A549 (cell line): ENCODE measurements at regions not wholly inside any gene's neighbourhood (a gene's known extent, or its start where the extent isn't known, plus 50 kb on each side); places are given as distances from the start of the nearest gene placed in this dataset.
A peak's percentile ranks its signal among the peaks of the same experiment; 100 is the strongest.

Experiments
- ATAC-seq, 2 experiments: fragments of 200-7000 bp in 1 of 2; fragments of >200 bp in 1 of 2; cut with Nextera tagmentation in 1 of 2; cut with Tn5 transposase in 1 of 2; 3 replicates each; pipeline versions ENCODE4 v1.8.0 to v1.9.1; 2018 to 2020; ENCODE audit warnings: mild to moderate bottlenecking in 1 of 2, moderate library complexity in 1 of 2
- CTCF ChIA-PET: fragments of 300-600 bp; sonication (Branson Sonifier 250); formaldehyde crosslinking; extraction: SDS; loops from one replicate; lab custom pipeline; 2021; ENCODE audit warnings: antibody characterized with exemption, inconsistent platforms; lab: Yijun Ruan, JAX
- POLR2A ChIA-PET: fragments of 350-600 bp; formaldehyde crosslinking; extraction: SDS; loops from one replicate; lab custom pipeline; 2021; ENCODE audit warnings: antibody characterized with exemption, inconsistent platforms; lab: Yijun Ruan, JAX
- DNase-seq, 2 experiments: peaks; one replicate each; pipeline versions ENCODE4 v3.0.0 to v3.0.0-alpha.2; 2011 to 2016; ENCODE audit warnings: low read depth in 1 of 2, low spot score in 1 of 2
- FAIRE-seq: peaks from 2 replicates; lab custom pipeline; 2011; peaks lifted over from hg19 to GRCh38; lab: Jason Lieb, UNC
- H3K27ac ChIP-seq, 2 experiments: fragments of >200 bp; sonication (Bioruptor Twin); formaldehyde crosslinking; 3 replicates each; pipeline ENCODE4 v1.5.1; 2016 to 2017
- H3K4me1 ChIP-seq: fragments of >200 bp; sonication (Bioruptor Twin); formaldehyde crosslinking; 3 replicates; pipeline ENCODE4 v1.6.1; 2016
- H3K4me2 ChIP-seq: fragments of >200 bp; sonication (Bioruptor Twin); formaldehyde crosslinking; 3 replicates; pipeline ENCODE4 v1.6.1; 2016
- H3K4me3 ChIP-seq: fragments of >200 bp; sonication (Bioruptor Twin); formaldehyde crosslinking; 3 replicates; pipeline ENCODE4 v1.5.1; 2016
- H3K9me3 ChIP-seq: fragments of >200 bp; sonication (Bioruptor Twin); formaldehyde crosslinking; 3 replicates; pipeline ENCODE4 v1.6.1; 2016
- EHF ChIP-seq: fragments of 250-450 bp; sonication (Bioruptor Pico); IDR thresholded peaks from 2 replicates; pipeline ENCODE4 v1.5.0; 2020; ENCODE audit warnings: mild to moderate bottlenecking
- FOSL2 ChIP-seq, 2 experiments: fragments of 450-650 bp in 1 of 2; fragments of >200 bp in 1 of 2; sonication (Bioruptor Twin) in 1 of 2; formaldehyde crosslinking; IDR thresholded peaks; 2 replicates each; pipeline versions ENCODE4 v1.5.0 to v1.6.1; 2016 to 2020; ENCODE audit warnings: mild to moderate bottlenecking in 1 of 2, moderate library complexity in 1 of 2
- HOXB13 ChIP-seq: fragments of 250-450 bp; sonication (Bioruptor Pico); IDR thresholded peaks from 2 replicates; pipeline ENCODE4 v1.5.0; 2020; ENCODE audit warnings: low read depth, mild to moderate bottlenecking, moderate library complexity
- JUN ChIP-seq, 2 experiments: fragments of >200 bp; sonication (Bioruptor Twin); formaldehyde crosslinking; IDR thresholded peaks; 2 replicates in 1 of 2; 3 replicates in 1 of 2; pipeline ENCODE4 v1.6.1; 2016 to 2017
- KDM1A ChIP-seq: fragments of 200-600 bp; sonication (generic); IDR thresholded peaks from 2 replicates; pipeline ENCODE4 v1.6.1; 2016; ENCODE audit warnings: low read depth, mild to moderate bottlenecking
- PHF8 ChIP-seq: fragments of 200-600 bp; sonication (generic); IDR thresholded peaks from 2 replicates; pipeline ENCODE4 v1.6.1; 2016; ENCODE audit warnings: low read depth, mild to moderate bottlenecking, antibody characterized with exemption, moderate library complexity, borderline replicate concordance
- POLR2A ChIP-seq: IDR thresholded peaks from 2 replicates; pipeline ENCODE4 v1.6.1; 2012; ENCODE audit warnings: mild to moderate bottlenecking, low read length
- RAD21 ChIP-seq, 2 experiments: fragments of >200 bp in 1 of 2; sonication (Bioruptor Twin) in 1 of 2; formaldehyde crosslinking in 1 of 2; IDR thresholded peaks in 1 of 2; conservative IDR thresholded peaks in 1 of 2; 2 replicates in 1 of 2; 3 replicates in 1 of 2; pipeline ENCODE4 v1.6.1; 2012 to 2018; ENCODE audit warnings: inconsistent platforms in 1 of 2
- RNF2 ChIP-seq: fragments of 200-600 bp; sonication (generic); IDR thresholded peaks from 2 replicates; pipeline ENCODE4 v1.6.1; 2016; ENCODE audit warnings: low read depth, mild to moderate bottlenecking, antibody characterized with exemption, moderate library complexity, borderline replicate concordance
- SMC3 ChIP-seq: fragments of >200 bp; sonication (Bioruptor Twin); formaldehyde crosslinking; IDR thresholded peaks from 3 replicates; pipeline ENCODE4 v1.6.1; 2018; ENCODE audit warnings: inconsistent platforms
- WGBS: methylation state at CpG from one replicate; pipeline ENCODE4 v1.1.6; 2017; ENCODE audit errors: missing lambda C conversion rate; 5-methylcytosine and 5-hydroxymethylcytosine counted together
- TF ChIP-seq, protein P1 (sequence below): IDR thresholded peaks from 2 replicates; pipeline ENCODE4 v1.6.1; 2012
- TF ChIP-seq, protein P2 (sequence below): fragments of 250-450 bp; sonication (Bioruptor Pico); IDR thresholded peaks from 2 replicates; pipeline ENCODE4 v1.5.0; 2020; ENCODE audit warnings: low read depth, mild to moderate bottlenecking, moderate library complexity
- TF ChIP-seq, protein P3 (sequence below): IDR thresholded peaks from 2 replicates; pipeline ENCODE4 v1.6.1; 2012; ENCODE audit warnings: low read depth, borderline replicate concordance

DNA sequence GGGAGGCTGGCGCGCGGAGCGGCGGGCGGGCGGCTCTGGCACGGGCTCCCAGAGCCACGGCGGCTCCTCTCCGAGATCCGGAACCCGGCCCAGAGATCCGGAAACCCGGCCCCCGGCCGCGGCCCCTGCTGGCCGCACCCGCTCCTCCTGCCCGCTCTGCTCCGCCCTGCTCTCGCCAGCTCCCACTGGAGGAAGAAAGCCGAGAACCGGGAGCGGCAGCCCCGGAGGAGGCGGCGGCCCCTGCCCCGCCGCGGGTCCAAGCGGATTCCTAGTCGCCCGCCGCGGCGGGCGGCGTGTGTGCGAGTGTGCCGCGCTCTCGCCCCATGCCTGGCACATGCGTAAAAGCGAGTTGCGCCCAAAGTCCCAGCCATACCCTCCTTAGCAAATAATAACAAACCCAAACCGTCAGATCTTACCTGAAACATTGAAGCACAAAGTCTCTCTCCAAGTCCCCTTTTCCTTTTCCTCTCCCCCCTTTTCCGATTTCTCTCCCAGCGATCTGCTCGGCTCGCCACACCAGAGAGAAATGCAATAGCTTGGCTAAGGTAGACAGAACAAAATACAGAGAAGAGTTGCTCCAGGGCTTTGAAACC, 108.7 kb upstream of the KCTD1 start:
- CTCF ChIA-PET: interaction anchor here (0.8 to 1.4 kb wide), 6 partner anchors 10 to 196 kb away, joined by 3 read pairs; partner anchors contain the start of gene KCTD1
- Histone ChIP-seq H3K4me3 (peak overlapping the region; percentile 63), H3K9me3 (no peaks in the 10 kb centered on the region), H3K27ac (peak overlapping the region; percentile 91 to 99), H3K4me1 (peaks cover 28% of the 10 kb centered on the region), H3K4me2 (peak overlapping the region; percentile 92)
- ATAC-seq (peak; percentile 76 to 87), FAIRE-seq (no peak), DNase-seq (peak; percentile 35 to 48)
- TF ChIP-seq HOXB13 (CRISPR knock-in tag): no peak
- no peak for TF ChIP-seq RNF2
- peak; percentile 38 to 56; a peak in 1 of 5 replicates for TF ChIP-seq JUN (IDR thresholded peaks at IDR 0.05)
- TF ChIP-seq, protein P1, sequence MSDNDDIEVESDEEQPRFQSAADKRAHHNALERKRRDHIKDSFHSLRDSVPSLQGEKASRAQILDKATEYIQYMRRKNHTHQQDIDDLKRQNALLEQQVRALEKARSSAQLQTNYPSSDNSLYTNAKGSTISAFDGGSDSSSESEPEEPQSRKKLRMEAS: peak; percentile 57; the same call in 1 of the 2 replicates
- TF ChIP-seq POLR2A: peak; percentile 35
- no peak for TF ChIP-seq FOSL2 (IDR thresholded peaks at IDR 0.05)
- no peak for TF ChIP-seq FOSL2 (CRISPR knock-in tag; IDR thresholded peaks at IDR 0.05)
- 1% methylated on average over 18 of the region's 52 CpGs for WGBS
- POLR2A ChIA-PET: interaction anchor here (0.9 to 1.5 kb wide), 3 partner anchors 50 to 108 kb away, joined by 3 to 6 read pairs (median 4); partner anchors contain the start of gene KCTD1

DNA sequence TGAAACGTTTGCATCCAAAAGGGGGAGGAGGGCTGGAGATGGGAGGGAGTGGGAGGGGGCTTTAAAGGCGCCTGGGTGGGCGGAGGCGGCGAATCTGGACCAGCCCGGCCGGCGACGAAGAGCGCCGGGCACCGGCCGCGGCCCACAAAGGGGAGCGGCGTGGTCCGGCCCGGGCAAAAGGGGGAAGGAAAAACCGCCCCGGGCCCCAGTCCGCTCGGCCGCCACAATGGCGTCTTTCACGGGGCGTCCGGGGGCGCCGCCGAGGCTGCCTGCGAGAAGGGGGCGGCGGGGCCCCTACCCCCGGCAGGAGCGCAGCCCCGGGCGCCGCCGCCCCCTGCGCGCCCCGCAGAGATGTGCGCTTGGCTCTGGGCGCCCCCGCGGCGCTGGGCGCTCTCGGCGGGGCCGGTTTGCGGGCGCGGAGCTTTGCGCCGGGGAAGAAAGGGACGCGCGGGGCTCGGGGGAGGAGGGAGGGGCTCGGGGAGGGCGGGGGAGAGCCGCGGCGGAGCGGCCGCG, 108.1 kb upstream of the KCTD1 start:
- no peak for DNase-seq
- TF ChIP-seq PHF8: no peak
- peak in 1 of 2 experiments; percentile 60; a peak in 2 of 5 replicates for TF ChIP-seq JUN (IDR thresholded peaks at IDR 0.05)
- WGBS: 0% methylated on average over 18 of the region's 68 CpGs
- Histone ChIP-seq H3K4me2 (peak overlapping the region; percentile 92), H3K27ac (peak overlapping the region; percentile 91 to 99), H3K4me3 (peak overlapping the region; percentile 63), H3K9me3 (no peaks in the 10 kb centered on the region), H3K4me1 (peaks cover 28% of the 10 kb centered on the region)
- peak; percentile 41 to 56 for ATAC-seq
- no peak for FAIRE-seq
- ChIA-PET CTCF (interaction anchor here (1.1 to 1.4 kb wide), 3 partner anchors 11 to 197 kb away, joined by 3 read pairs; partner anchors contain the start of gene KCTD1), POLR2A (interaction anchor here (0.6 to 1.5 kb wide), 6 partner anchors 51 to 221 kb away, joined by 3 to 6 read pairs (median 3); partner anchors contain the start of gene KCTD1)

DNA sequence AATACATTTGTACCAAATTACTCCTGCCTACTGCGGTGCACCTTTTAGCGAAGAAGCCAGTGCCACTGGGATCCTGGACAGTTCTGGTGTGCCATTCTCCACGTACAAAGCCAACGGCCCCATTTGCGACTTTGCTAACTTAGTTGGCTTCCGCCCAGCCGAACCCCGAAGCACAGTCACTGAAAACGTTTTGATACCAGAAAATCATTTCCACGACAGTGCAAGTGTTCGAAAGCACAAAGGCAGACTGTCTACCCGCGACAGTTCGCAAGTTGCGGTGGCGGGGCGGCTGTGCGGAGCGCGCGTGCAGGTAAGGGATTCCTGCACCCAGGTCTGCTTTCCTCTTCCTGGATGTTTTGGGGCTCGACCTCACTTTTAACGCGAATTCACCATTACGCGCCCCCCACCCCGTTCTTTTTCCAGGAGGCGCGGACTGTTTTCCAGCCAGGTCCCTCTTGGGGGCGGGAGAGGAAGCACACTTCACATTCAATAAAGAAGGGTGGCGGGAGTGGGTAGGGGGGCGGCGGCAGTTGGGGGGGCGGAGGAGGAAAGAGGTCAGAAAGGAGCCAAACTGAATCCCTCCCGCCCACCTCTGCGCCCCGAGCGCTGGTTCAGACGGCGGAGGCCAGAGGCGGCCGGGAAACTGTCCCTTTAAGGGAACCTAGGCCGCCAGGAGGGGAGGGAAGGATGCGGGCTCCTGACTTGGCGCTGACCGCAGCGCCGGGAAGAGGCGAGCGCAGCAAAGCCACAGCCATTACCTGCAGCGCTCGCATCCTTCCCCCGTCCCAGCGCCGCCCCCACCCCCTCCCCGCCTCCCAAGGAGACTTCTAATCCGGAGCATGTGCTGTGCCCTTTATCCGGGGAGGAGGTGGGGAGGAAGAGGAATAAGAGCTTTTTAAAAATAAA, 107.4 kb upstream of the KCTD1 start:
- peak overlapping the region; percentile 92 for H3K4me2 ChIP-seq
- peak overlapping the region; percentile 91 to 99 for H3K27ac ChIP-seq
- no peaks in the 10 kb centered on the region for H3K9me3 ChIP-seq
- 2% methylated on average over 45 of the region's 58 CpGs for WGBS
- FAIRE-seq (no peak), DNase-seq (peak; percentile 31 to 75), ATAC-seq (peak; percentile 83 to 89)
- peak overlapping the region; percentile 63 for H3K4me3 ChIP-seq
- CTCF ChIA-PET: interaction anchor here (1.4 kb wide), 1 partner anchor 11 kb away, joined by 3 read pairs; no protein-coding TSS in a partner anchor
- H3K4me1 ChIP-seq: peaks cover 28% of the 10 kb centered on the region
- 0 out of 3 replicates have a peak, but pooled peaks have one; percentile 1 for TF ChIP-seq SMC3
- TF ChIP-seq HOXB13 (CRISPR knock-in tag): no peak
- TF ChIP-seq RAD21 (conservative IDR thresholded peaks at IDR 0.05 in 1 of 2, IDR thresholded peaks at IDR 0.05 in 1 of 2): peak in 1 of 2 experiments; percentile 9; a peak in 1 of 5 replicates
- TF ChIP-seq, protein P2, sequence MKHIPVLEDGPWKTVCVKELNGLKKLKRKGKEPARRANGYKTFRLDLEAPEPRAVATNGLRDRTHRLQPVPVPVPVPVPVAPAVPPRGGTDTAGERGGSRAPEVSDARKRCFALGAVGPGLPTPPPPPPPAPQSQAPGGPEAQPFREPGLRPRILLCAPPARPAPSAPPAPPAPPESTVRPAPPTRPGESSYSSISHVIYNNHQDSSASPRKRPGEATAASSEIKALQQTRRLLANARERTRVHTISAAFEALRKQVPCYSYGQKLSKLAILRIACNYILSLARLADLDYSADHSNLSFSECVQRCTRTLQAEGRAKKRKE: no peak
- TF ChIP-seq, protein P1: no peak
- TF ChIP-seq KDM1A: no peak
- TF ChIP-seq, protein P3, sequence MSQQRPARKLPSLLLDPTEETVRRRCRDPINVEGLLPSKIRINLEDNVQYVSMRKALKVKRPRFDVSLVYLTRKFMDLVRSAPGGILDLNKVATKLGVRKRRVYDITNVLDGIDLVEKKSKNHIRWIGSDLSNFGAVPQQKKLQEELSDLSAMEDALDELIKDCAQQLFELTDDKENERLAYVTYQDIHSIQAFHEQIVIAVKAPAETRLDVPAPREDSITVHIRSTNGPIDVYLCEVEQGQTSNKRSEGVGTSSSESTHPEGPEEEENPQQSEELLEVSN: 0 out of 2 replicates have a peak, but pooled peaks have one; percentile 22
- TF ChIP-seq FOSL2 (IDR thresholded peaks at IDR 0.05): no peak
- TF ChIP-seq FOSL2 (CRISPR knock-in tag; IDR thresholded peaks at IDR 0.05): no peak
- TF ChIP-seq EHF (CRISPR knock-in tag): no peak
- POLR2A ChIA-PET: interaction anchor here (0.6 to 1.0 kb wide), 5 partner anchors 51 to 220 kb away, joined by 3 to 4 read pairs (median 3); partner anchors contain the start of gene KCTD1
